ENCODE measurements at regions not wholly inside any gene's neighbourhood (a gene's known extent, or its start where the extent isn't known, plus 50 kb on each side); places are given as distances from the start of the nearest gene placed in this dataset.

- Histone ChIP-seq H3K4me1 (ENCODE audit: control insufficient read depth, extremely low read depth, insufficient read depth, low read length) (peaks cover 7% of the 10 kb centered on the region), H2AFZ (ENCODE audit: low read length) (no peak overlapping the region), H3K9ac (ENCODE audit: insufficient read depth, low read length) (no peak overlapping the region), H4K20me1 (ENCODE audit: control insufficient read depth, extremely low read depth, insufficient read depth, low read length) (no peaks in the 10 kb centered on the region), H3K4me2 (ENCODE audit: extremely low read depth, insufficient read depth, low read length) (no peak overlapping the region), H3K27me3 (ENCODE audit: control insufficient read depth, insufficient read depth, low read length) (no peaks in the 10 kb centered on the region), H3K4me3 (replicated peaks in 1 of 4; ENCODE audit: control extremely low read depth in 1 of 4, insufficient read depth in 1 of 4, low read depth in 3 of 4, low read length in 4 of 4) (no peak overlapping the region), H3K79me2 (ENCODE audit: control insufficient read depth, insufficient read depth, low read length) (no peaks in the 10 kb centered on the region), H3K9me3 (ENCODE audit: control insufficient read depth, insufficient read depth, low read depth, low read length) (no peaks in the 10 kb centered on the region), H3K36me3 (ENCODE audit: control insufficient read depth, insufficient read depth, low read length) (no peaks in the 10 kb centered on the region), H3K27ac (ENCODE audit: insufficient read depth, low read length) (no peak overlapping the region)
- DNase-seq (ENCODE audit: low read depth in 2 of 2): peak; percentile 33 to 78
- no peak for TF ChIP-seq EZH2 (IDR thresholded peaks at IDR 0.05; ENCODE audit: low read length, missing control alignments)
- TF ChIP-seq, protein P1, sequence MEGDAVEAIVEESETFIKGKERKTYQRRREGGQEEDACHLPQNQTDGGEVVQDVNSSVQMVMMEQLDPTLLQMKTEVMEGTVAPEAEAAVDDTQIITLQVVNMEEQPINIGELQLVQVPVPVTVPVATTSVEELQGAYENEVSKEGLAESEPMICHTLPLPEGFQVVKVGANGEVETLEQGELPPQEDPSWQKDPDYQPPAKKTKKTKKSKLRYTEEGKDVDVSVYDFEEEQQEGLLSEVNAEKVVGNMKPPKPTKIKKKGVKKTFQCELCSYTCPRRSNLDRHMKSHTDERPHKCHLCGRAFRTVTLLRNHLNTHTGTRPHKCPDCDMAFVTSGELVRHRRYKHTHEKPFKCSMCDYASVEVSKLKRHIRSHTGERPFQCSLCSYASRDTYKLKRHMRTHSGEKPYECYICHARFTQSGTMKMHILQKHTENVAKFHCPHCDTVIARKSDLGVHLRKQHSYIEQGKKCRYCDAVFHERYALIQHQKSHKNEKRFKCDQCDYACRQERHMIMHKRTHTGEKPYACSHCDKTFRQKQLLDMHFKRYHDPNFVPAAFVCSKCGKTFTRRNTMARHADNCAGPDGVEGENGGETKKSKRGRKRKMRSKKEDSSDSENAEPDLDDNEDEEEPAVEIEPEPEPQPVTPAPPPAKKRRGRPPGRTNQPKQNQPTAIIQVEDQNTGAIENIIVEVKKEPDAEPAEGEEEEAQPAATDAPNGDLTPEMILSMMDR (conservative IDR thresholded peaks at IDR 0.05 in 1 of 2, IDR thresholded peaks at IDR 0.05 in 1 of 2; ENCODE audit: low read depth in 1 of 2, low read length in 2 of 2): no peak
These were observed 559.2 kb upstream of the TLE4 start for GRCh38 chr9:79012561-79012960.

- H3K9ac ChIP-seq (ENCODE audit: insufficient read depth, low read length): no peak overlapping the region
- no peaks in the 10 kb centered on the region for H3K27me3 ChIP-seq (ENCODE audit: control insufficient read depth, insufficient read depth, low read length)
- H3K27ac ChIP-seq (ENCODE audit: insufficient read depth, low read length): no peak overlapping the region
- no peaks in the 10 kb centered on the region for H3K79me2 ChIP-seq (ENCODE audit: control insufficient read depth, insufficient read depth, low read length)
- H2AFZ ChIP-seq (ENCODE audit: low read length): no peak overlapping the region
- H4K20me1 ChIP-seq (ENCODE audit: control insufficient read depth, extremely low read depth, insufficient read depth, low read length): no peaks in the 10 kb centered on the region
- no peaks in the 10 kb centered on the region for H3K36me3 ChIP-seq (ENCODE audit: control insufficient read depth, insufficient read depth, low read length)
- no peak for TF ChIP-seq EZH2 (IDR thresholded peaks at IDR 0.05; ENCODE audit: low read length, missing control alignments)
- TF ChIP-seq, protein P1 (conservative IDR thresholded peaks at IDR 0.05 in 1 of 2, IDR thresholded peaks at IDR 0.05 in 1 of 2; ENCODE audit: low read depth in 1 of 2, low read length in 2 of 2): no peak
- H3K9me3 ChIP-seq (ENCODE audit: control insufficient read depth, insufficient read depth, low read depth, low read length): no peaks in the 10 kb centered on the region
- DNase-seq (ENCODE audit: low read depth in 2 of 2): peak in 1 of 2 donors; percentile 59
- peaks cover 7% of the 10 kb centered on the region for H3K4me1 ChIP-seq (ENCODE audit: control insufficient read depth, extremely low read depth, insufficient read depth, low read length)
- no peak overlapping the region for H3K4me2 ChIP-seq (ENCODE audit: extremely low read depth, insufficient read depth, low read length)
- no peak overlapping the region for H3K4me3 ChIP-seq (replicated peaks in 1 of 4; ENCODE audit: control extremely low read depth in 1 of 4, insufficient read depth in 1 of 4, low read depth in 3 of 4, low read length in 4 of 4)
These were observed 557.8 kb upstream of the TLE4 start for GRCh38 chr9:79013715-79014610.

DNA sequence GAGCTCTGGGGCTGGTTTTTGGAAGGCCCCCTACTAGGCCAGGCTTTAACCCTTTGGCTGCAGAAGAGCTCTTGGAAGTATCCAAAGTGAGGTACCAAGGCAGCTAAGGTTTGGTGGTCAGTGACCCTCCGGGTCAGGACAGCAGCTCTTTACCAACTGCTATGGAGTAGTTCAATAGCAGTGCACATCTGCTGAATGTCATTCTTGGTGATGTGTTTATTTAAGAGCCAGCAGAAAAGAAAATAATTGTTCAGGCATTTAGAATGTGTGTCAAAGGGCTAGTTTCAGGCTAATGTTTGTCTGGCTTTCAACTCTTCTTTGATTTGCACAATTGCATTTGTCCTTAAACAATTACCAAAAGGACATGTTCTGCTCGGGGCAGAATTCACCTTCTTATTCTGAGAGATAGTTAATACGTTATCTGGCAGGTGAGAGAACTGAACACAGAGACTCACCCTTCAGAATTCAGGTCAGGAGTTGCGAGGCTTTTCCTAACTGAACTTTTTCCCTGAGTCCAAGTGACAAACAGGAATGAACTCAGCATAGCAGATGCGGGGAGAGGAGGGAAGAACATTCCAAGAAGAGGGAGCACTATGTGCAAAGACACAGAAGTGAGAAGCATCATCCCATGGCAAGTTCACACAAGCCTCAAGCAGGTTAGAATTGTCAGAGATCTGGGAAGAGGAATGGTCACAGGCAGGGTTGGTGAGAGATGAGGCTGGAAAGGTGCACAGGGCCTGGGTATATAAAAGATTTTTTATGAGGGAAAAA lies 556.7 kb upstream of the TLE4 start:
- Histone ChIP-seq H3K4me1 (ENCODE audit: control insufficient read depth, extremely low read depth, insufficient read depth, low read length) (peaks cover 7% of the 10 kb centered on the region), H2AFZ (ENCODE audit: low read length) (no peak overlapping the region), H3K27me3 (ENCODE audit: control insufficient read depth, insufficient read depth, low read length) (no peaks in the 10 kb centered on the region), H3K9ac (ENCODE audit: insufficient read depth, low read length) (no peak overlapping the region), H3K36me3 (ENCODE audit: control insufficient read depth, insufficient read depth, low read length) (no peaks in the 10 kb centered on the region), H3K27ac (ENCODE audit: insufficient read depth, low read length) (no peak overlapping the region), H3K79me2 (ENCODE audit: control insufficient read depth, insufficient read depth, low read length) (no peaks in the 10 kb centered on the region), H3K4me3 (replicated peaks in 1 of 4; ENCODE audit: control extremely low read depth in 1 of 4, insufficient read depth in 1 of 4, low read depth in 3 of 4, low read length in 4 of 4) (no peak overlapping the region), H3K9me3 (ENCODE audit: control insufficient read depth, insufficient read depth, low read depth, low read length) (no peaks in the 10 kb centered on the region), H4K20me1 (ENCODE audit: control insufficient read depth, extremely low read depth, insufficient read depth, low read length) (no peaks in the 10 kb centered on the region), H3K4me2 (ENCODE audit: extremely low read depth, insufficient read depth, low read length) (no peak overlapping the region)
- TF ChIP-seq, protein P1 (conservative IDR thresholded peaks at IDR 0.05 in 1 of 2, IDR thresholded peaks at IDR 0.05 in 1 of 2; ENCODE audit: low read depth in 1 of 2, low read length in 2 of 2): no peak
- no peak for TF ChIP-seq EZH2 (IDR thresholded peaks at IDR 0.05; ENCODE audit: low read length, missing control alignments)
- DNase-seq (ENCODE audit: low read depth in 2 of 2): peak in 1 of 2 donors; percentile 48
